Loucy (cell line): ENCODE measurements at regions not wholly inside any gene's neighbourhood (a gene's known extent, or its start where the extent isn't known, plus 50 kb on each side); places are given as distances from the start of the nearest gene placed in this dataset.

Experiments used
- EZH2phosphoT487 ChIP-seq: fragments of 200-600 bp; IDR thresholded peaks from 2 replicates; pipeline ENCODE4 v1.6.1; 2018; ENCODE audit warnings: antibody characterized with exemption, mild to moderate bottlenecking, moderate library complexity, borderline replicate concordance
- TF ChIP-seq, protein P1 (sequence below): fragments of 200-600 bp; sonication (generic); conservative IDR thresholded peaks from 2 replicates; pipeline ENCODE4 v1.5.1; 2014; ENCODE audit warnings: mild to moderate bottlenecking, antibody characterized with exemption, low read length

DNA sequence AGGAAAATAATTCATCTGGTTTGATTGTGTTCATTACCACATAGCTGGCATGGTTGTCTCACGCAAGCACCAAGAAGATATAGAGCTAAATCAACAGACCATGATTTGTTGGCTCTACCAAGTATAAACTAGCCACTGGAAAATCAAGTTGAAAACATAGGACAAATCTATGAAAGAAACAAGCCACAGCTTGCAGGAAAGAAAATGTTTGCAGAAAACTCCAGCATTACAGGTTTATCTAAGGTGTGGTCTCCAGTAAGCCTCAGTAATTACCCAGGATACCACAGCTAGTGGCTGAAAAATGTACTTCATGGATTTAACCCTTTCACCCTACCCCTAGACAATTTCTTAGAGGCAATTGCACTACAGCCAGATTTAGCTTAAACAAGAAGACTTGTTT, 340.6 kb downstream of the SOX2 start:
- TF ChIP-seq EZH2phosphoT487 = no peak
- TF ChIP-seq, protein P1, sequence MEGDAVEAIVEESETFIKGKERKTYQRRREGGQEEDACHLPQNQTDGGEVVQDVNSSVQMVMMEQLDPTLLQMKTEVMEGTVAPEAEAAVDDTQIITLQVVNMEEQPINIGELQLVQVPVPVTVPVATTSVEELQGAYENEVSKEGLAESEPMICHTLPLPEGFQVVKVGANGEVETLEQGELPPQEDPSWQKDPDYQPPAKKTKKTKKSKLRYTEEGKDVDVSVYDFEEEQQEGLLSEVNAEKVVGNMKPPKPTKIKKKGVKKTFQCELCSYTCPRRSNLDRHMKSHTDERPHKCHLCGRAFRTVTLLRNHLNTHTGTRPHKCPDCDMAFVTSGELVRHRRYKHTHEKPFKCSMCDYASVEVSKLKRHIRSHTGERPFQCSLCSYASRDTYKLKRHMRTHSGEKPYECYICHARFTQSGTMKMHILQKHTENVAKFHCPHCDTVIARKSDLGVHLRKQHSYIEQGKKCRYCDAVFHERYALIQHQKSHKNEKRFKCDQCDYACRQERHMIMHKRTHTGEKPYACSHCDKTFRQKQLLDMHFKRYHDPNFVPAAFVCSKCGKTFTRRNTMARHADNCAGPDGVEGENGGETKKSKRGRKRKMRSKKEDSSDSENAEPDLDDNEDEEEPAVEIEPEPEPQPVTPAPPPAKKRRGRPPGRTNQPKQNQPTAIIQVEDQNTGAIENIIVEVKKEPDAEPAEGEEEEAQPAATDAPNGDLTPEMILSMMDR = no peak
